CD4-positive, alpha-beta memory T cell (primary cell): ENCODE measurements at regions not wholly inside any gene's neighbourhood (a gene's known extent, or its start where the extent isn't known, plus 50 kb on each side); places are given as distances from the start of the nearest gene placed in this dataset.

Experiments
- CTCF ChIA-PET: fragments of 350-600 bp; sonication (Branson Sonifier 250); formaldehyde crosslinking; loops from one replicate; lab custom pipeline; 2021; ENCODE audit warnings: inconsistent platforms; ENCODE audit not compliant: partially characterized antibody; lab: Charles Lee
- POLR2A ChIA-PET: fragments of 350-600 bp; sonication (Branson Sonifier 250); formaldehyde crosslinking; loops from one replicate; lab custom pipeline; 2021; ENCODE audit not compliant: partially characterized antibody; lab: Charles Lee
- DNase-seq, 5 donors: peaks; one replicate each; pipeline versions ENCODE4 v3.0.0 to v3.0.0-alpha.2; 2020 to 2022; ENCODE audit warnings: mixed read lengths in 1 of 5
- H3K27ac ChIP-seq: one replicate; pipeline ENCODE4 v1.7.0; 2013; ENCODE audit warnings: low read depth, low read length
- H3K27me3 ChIP-seq: 2 replicates; pipeline ENCODE4 v1.7.0; 2013; ENCODE audit warnings: mild to moderate bottlenecking, low read length, moderate library complexity; ENCODE audit not compliant: insufficient read depth
- H3K36me3 ChIP-seq: 2 replicates; pipeline ENCODE4 v1.7.0; 2013; ENCODE audit warnings: mild to moderate bottlenecking, low read length, moderate library complexity; ENCODE audit not compliant: insufficient read depth
- H3K4me1 ChIP-seq: 2 replicates; pipeline ENCODE4 v1.7.0; 2013; ENCODE audit warnings: mild to moderate bottlenecking, low read length, moderate library complexity; ENCODE audit not compliant: insufficient read depth
- H3K4me3 ChIP-seq, 2 donors: one replicate each; pipeline ENCODE4 v1.7.0; 2013; ENCODE audit warnings: low read length in 2 of 2, mild to moderate bottlenecking in 1 of 2
- H3K9me3 ChIP-seq, 2 donors: one replicate each; pipeline ENCODE4 v1.7.0; 2013; ENCODE audit warnings: low read length in 2 of 2, control low read depth in 1 of 2; ENCODE audit not compliant: control insufficient read depth in 1 of 2
- H3K27ac Mint-ChIP-seq, 7 donors: one replicate each; pipeline ENCODE4 v1.8.0; 2020 to 2021; ENCODE audit warnings: mixed read lengths in 7 of 7, mild to moderate bottlenecking in 6 of 7, inconsistent platforms in 3 of 7, moderate library complexity in 3 of 7
- H3K27me3 Mint-ChIP-seq, 2 donors: one replicate each; pipeline ENCODE4 v1.8.0; 2020 to 2021; ENCODE audit warnings: mixed read lengths in 2 of 2
- H3K36me3 Mint-ChIP-seq, 2 donors: one replicate each; pipeline ENCODE4 v1.8.0; 2020 to 2021; ENCODE audit warnings: mixed read lengths in 2 of 2, inconsistent platforms in 1 of 2, mild to moderate bottlenecking in 1 of 2
- H3K4me1 Mint-ChIP-seq, 4 donors: one replicate each; pipeline ENCODE4 v1.8.0; 2020 to 2021; ENCODE audit warnings: mixed read lengths in 4 of 4, mild to moderate bottlenecking in 1 of 4
- H3K4me3 Mint-ChIP-seq, 8 donors: one replicate each; pipeline ENCODE4 v1.8.0; 2020 to 2021; ENCODE audit warnings: mixed read lengths in 8 of 8, mild to moderate bottlenecking in 7 of 8, moderate library complexity in 6 of 8, inconsistent platforms in 3 of 8
- H3K9me3 Mint-ChIP-seq, 8 donors: one replicate each; pipeline ENCODE4 v1.8.0; 2020 to 2021; ENCODE audit warnings: mixed read lengths in 8 of 8, mild to moderate bottlenecking in 5 of 8, inconsistent platforms in 3 of 8, moderate library complexity in 1 of 8
- intact Hi-C: fragments of 100-400 bp; cut with micrococcal nuclease; formaldehyde crosslinking; loops from one replicate; pipeline ENCODE4 v1.15.1; 2023

DNA sequence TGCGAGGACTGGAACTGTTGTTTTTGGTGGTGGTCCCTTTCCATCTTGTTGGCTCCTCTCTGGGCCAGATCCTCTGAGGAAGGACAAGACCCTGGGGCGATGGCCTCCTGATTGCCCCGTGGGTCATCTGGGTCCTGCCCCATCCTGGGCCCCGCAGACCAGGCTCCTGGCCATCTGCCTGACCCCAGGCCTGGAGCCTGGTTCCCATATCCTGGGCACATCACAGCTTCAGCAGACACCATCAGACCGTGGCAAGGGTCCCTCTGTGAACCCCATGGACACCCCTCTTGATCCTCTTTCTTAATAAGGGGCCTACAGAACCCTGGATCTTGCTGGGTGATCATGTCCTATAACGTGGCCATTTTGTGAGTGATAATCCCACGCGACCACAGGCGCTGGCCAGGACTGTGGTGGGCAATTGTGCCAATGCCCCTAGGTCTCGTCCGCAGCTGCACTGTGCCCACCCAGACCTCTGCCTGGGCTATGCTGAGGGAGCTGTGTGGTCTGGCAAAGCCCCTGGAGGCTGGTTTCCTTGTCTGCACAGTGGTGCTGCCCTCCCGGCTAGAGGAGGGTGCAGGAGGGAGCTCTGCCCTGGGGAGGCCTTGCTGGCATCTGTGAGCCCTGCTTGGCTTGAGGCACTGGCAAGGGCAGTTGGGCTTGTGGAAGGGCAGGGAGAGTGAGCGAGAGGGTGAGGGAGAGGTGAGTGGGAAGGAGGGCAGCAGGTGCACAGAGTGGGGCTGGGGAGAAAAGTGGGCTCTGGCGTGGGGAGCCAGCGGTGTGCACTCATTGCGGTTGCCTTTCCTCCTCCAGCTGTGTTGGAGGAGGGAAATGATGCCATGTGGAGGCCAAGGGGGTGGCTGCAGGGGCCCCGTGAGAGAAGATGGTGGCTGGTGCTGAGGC lies 53.1 kb upstream of the PRR23E start:
- H3K4me3 ChIP-seq, result no peak overlapping the region
- H3K4me1 Mint-ChIP-seq, result peaks cover 0 to 4% (median 2%) of the 10 kb centered on the region in 4 donors
- intact Hi-C loops, result no loop called here
- peaks cover 11 to 20% of the 10 kb centered on the region in 2 donors for H3K27me3 Mint-ChIP-seq
- no peaks in the 10 kb centered on the region for H3K4me1 ChIP-seq
- H3K9me3 Mint-ChIP-seq, result peaks cover 0 to 9% (median 4%) of the 10 kb centered on the region in 8 donors
- no peaks in the 10 kb centered on the region for H3K9me3 ChIP-seq
- H3K4me3 Mint-ChIP-seq, result no peak overlapping the region
- CTCF ChIA-PET, result no interaction called here
- H3K36me3 Mint-ChIP-seq, result no peaks in the 10 kb centered on the region
- no peaks in the 10 kb centered on the region for H3K36me3 ChIP-seq
- no peak overlapping the region for H3K27ac ChIP-seq
- POLR2A ChIA-PET, result no interaction called here
- H3K27ac Mint-ChIP-seq, result no peak overlapping the region
- no peaks in the 10 kb centered on the region for H3K27me3 ChIP-seq
- no peak for DNase-seq

DNA sequence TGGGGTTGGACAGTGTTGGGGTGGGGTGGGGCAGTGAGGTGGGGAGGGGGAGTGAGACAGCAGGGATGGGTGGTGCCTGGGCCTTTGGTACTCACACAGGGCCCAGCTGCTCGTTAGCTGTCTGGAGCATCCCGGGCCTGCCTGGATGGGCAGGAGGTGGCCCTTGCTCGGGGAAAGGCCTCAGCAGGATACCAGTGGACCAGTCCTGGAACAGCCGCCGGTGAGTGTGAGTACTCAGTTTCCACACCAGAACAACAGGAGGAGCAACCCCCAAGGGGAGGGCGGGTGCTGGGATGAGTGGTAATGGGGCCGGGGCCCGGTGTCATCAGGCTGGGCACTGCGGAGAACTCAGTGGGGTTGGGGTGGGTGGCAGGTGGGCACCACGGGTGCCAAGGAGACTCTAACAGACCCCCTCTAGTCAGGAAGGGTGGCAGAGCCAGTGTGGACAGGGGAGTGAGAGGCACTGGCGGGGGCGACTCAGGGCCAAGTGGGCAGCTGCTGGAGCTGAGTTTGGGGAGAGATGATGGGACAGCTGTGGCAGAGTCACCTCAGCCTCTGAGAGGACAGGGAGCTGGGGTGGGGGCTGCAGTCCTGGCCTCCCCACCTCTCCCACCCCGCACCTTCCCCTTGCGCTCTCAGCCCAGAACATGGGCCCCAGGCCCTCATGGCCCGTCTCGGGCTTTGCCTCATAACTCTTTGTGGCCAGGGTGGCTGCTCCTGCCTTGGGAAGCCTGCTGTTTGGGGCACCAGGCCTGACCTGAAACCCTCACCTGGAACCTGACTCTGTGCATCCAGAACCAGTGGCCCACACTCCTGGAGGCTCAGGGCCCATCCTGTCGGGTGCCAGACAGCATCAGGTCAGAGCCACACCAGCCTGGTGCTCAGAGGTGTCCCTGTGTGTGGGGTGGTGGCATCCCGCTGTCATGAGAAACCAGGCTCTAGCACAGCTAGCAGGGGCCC lies 52.1 kb upstream of the PRR23E start:
- peaks cover 8 to 19% of the 10 kb centered on the region in 2 donors for H3K27me3 Mint-ChIP-seq
- DNase-seq, result no peak
- no peak overlapping the region for H3K4me3 Mint-ChIP-seq
- H3K4me3 ChIP-seq, result no peak overlapping the region
- H3K36me3 Mint-ChIP-seq, result no peaks in the 10 kb centered on the region
- no peaks in the 10 kb centered on the region for H3K36me3 ChIP-seq
- POLR2A ChIA-PET, result no interaction called here
- H3K27me3 ChIP-seq, result no peaks in the 10 kb centered on the region
- H3K27ac Mint-ChIP-seq, result no peak overlapping the region
- CTCF ChIA-PET, result no interaction called here
- H3K9me3 ChIP-seq, result no peaks in the 10 kb centered on the region
- no peak overlapping the region for H3K27ac ChIP-seq
- H3K4me1 ChIP-seq, result no peaks in the 10 kb centered on the region
- intact Hi-C loops, result no loop called here
- H3K4me1 Mint-ChIP-seq, result peaks cover 0 to 1% (median 0%) of the 10 kb centered on the region in 4 donors
- H3K9me3 Mint-ChIP-seq, result peaks cover 0 to 9% (median 4%) of the 10 kb centered on the region in 8 donors

DNA sequence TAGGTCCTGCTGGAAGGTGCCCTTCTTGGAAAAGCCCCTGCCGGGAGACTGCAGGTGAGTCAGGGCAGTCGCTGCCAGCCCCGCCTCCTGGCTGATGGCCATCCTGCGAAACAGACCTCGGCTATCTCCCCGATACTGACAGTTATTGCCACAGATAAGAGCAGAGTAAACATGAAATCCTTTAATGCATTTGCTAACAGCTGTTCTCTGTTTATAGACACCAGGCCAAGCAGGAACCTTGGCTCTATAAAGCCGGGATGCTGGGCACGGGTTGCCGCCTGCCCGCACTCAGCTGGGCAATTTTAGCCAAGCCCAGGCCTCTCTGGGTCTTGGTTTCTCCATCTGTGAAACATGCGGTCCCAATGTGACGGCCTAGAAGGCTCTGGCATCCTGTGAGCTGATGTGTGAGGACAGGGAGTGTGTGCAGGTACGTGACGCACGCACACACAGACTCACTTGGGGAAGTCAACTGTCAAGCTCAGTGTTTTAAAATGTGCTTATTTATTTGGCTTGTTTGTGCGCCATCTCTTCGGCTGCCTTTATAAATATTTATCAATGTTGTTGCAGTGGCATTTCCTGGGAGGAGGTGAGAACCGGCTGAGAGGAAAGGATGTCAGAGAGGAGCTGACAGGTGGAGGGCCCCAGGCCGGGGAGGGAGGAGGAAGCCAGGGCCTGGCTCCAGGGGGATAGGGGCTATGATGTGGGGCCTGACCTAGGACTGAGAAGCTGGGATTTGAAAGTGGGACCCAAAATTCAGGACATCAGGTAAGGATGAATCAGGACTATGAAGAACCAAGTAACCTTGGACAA lies 50.8 kb upstream of the PRR23E start:
- H3K4me1 Mint-ChIP-seq, result no peaks in the 10 kb centered on the region
- H3K4me3 Mint-ChIP-seq, result no peak overlapping the region
- no peaks in the 10 kb centered on the region for H3K36me3 Mint-ChIP-seq
- H3K27me3 Mint-ChIP-seq, result peaks cover 3 to 14% of the 10 kb centered on the region in 2 donors
- H3K36me3 ChIP-seq, result no peaks in the 10 kb centered on the region
- H3K27me3 ChIP-seq, result no peaks in the 10 kb centered on the region
- H3K4me3 ChIP-seq, result no peak overlapping the region
- DNase-seq, result no peak
- POLR2A ChIA-PET, result no interaction called here
- H3K9me3 Mint-ChIP-seq, result peaks cover 0 to 9% (median 4%) of the 10 kb centered on the region in 8 donors
- no peak overlapping the region for H3K27ac ChIP-seq
- H3K4me1 ChIP-seq, result no peaks in the 10 kb centered on the region
- H3K27ac Mint-ChIP-seq, result no peak overlapping the region
- H3K9me3 ChIP-seq, result no peaks in the 10 kb centered on the region
- CTCF ChIA-PET, result no interaction called here
- intact Hi-C loops, result no loop called here
